ENCODE measurements at regions not wholly inside any gene's neighbourhood (a gene's known extent, or its start where the extent isn't known, plus 50 kb on each side); places are given as distances from the start of the nearest gene placed in this dataset.
"Not testable (repeated sequence)": the region's sequence is repeated elsewhere in the genome, so short reads cannot be mapped to it uniquely, and the experiment has no call there.

DNA sequence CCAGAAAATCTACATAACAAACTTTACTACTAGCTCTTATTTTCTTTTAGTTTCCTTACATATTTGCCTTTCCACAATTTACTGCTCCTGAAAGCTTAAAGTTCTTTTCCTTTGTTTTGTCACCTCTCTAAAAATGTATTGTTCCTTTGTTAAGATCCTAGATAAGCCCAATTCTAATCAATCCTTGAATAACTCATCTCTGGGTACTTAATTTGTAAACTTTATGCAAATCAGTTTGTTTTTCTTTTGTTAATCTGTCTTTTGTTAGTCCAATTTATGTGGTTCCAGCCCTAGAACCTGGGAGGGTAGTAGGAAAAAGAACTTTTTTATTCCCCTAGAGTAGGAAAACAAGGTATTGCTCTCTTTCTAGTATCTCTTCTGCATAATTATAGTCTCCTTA is 444.7 kb downstream of the PCDH10 start:
- no peak for DNase-seq (ENCODE audit: low read depth)

DNA sequence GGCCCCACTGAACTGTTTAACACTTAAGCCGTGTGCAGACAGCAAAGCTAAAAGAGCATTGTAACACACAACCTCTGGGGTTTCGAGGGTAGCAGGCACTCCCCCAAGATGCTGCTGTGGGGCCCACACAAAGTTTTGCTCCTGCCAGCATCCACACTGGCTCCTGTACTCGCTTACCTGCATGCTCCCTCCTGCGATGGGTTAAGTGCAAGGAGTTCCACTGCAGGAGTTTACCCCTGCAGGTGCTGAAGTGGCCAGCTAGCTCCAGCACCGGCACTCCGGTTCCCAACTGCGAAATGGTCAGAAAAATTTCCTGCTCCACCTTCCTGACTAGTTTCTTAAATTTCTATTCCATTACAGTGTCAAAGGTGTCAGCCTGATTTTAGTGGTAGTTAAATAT is 443.5 kb downstream of the PCDH10 start:
- no peak for DNase-seq (ENCODE audit: low read depth)

GRCh38 chr4:133592106-133592505 is 443.0 kb downstream of the PCDH10 start:
- DNase-seq (ENCODE audit: low read depth): no peak

- no peak for DNase-seq (ENCODE audit: low read depth)
These were observed 439.2 kb downstream of the PCDH10 start for GRCh38 chr4:133588306-133588705.

DNA sequence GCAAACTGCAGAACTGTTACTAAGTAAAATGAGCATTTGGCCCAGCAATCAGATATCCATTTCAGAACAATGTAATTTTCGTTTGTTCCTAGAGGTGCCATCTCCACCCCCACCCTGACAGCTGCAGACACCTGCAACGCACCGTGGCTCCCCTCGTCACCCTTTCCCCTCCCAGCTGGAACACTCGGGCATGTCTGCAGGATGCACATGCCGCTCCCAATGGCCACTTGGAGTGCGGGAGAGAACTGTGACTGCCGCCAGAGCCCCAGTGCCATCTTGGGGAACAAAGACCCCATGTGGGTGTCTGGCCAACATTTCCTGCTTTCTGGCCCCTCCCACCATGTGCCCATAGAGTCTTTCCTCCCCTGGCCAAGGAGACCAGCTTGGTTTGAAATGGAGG is 436.2 kb downstream of the PCDH10 start:
- DNase-seq (ENCODE audit: low read depth): no peak

GRCh38 chr4:133584714-133585113 is 435.6 kb downstream of the PCDH10 start:
- DNase-seq (ENCODE audit: low read depth): no peak

DNA sequence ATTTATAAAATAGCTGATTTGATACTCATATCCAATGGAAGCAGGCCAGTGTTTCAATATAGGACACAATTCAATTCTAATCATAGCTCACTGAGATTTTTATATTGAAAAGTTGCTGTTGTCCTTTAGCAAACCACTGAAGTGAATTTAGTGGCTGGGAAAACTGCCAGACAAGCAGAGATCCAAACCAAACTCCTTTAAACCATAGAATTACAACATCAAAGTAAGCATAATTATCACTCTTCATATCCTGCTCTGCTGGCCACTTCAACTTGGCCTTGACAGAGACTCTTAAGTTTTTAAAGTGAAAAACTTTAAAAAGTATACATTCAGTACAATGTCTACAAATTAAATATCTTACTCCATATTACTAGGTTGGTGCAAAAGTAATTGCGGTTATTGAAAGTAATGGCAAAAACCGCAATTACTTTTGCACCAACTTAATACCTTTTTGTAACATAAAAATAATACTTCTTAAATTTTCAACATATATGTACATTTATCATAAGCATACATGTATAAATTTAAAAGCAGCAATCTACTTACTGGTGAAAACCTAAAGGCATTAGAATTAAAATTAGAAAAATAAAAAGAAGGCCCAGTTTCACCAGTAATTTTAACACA is 433.0 kb downstream of the PCDH10 start:
- DNase-seq (ENCODE audit: low read depth): peak; percentile 10

- DNase-seq (ENCODE audit: low read depth): no peak
These were observed 425.2 kb downstream of the PCDH10 start for GRCh38 chr4:133574248-133574647.

- peak; percentile 86 for DNase-seq (ENCODE audit: low read depth)
These were observed 416.3 kb downstream of the PCDH10 start for GRCh38 chr4:133565379-133565778.

DNA sequence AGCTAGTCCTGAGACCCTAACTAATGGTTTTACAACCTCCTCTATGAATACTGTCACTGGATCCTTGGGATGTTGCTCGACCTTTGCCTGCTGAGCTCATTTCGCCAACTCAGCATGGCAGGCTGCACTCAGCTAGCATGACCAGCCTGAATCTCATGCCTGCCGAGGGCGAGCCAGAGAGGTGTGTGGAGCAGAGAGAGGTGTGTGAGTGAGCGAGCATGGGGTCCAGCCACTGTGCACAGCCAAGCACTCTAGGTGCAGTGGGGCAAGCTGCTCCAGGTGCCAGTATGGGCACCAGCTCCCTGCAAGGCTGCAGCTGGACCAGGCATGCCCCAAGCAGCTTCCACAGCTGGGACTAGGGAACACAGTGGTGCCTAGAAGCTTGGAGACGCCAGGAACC is 410.9 kb downstream of the PCDH10 start:
- no peak for DNase-seq (ENCODE audit: low read depth)

DNA sequence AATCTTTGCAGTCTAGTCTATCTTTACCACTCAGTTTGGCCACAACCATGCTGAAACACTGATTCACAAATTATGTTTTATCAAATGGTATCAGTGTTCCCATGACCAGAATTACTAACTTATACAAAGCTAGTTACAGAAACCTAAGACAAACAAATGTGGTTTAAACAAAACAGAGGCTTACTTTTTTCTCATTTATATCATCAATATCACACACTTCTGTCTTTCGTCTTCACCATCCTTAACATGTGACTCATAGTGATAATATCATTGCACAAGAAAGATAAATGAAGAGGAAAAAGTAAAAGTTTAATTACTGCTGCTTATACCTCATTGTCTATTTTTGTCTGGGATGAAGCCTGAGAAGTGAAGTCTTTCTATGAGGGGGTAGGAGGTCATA is 406.6 kb downstream of the PCDH10 start:
- DNase-seq (ENCODE audit: low read depth): no peak

GRCh38 chr4:133550436-133550835 is 401.3 kb downstream of the PCDH10 start:
- DNase-seq (ENCODE audit: low read depth): no peak

GRCh38 chr4:133544097-133544496 is 395.0 kb downstream of the PCDH10 start:
- DNase-seq (ENCODE audit: low read depth): no peak

- no peak for DNase-seq (ENCODE audit: low read depth)
These were observed 388.7 kb downstream of the PCDH10 start for GRCh38 chr4:133537780-133538281.

- DNase-seq (ENCODE audit: low read depth): not testable (repeated sequence)
These were observed 385.1 kb downstream of the PCDH10 start for GRCh38 chr4:133534224-133534623.

GRCh38 chr4:133524369-133524768 is 375.3 kb downstream of the PCDH10 start:
- DNase-seq (ENCODE audit: low read depth): no peak

- DNase-seq (ENCODE audit: low read depth): no peak
These were observed 364.8 kb downstream of the PCDH10 start for GRCh38 chr4:133513901-133514300.

DNA sequence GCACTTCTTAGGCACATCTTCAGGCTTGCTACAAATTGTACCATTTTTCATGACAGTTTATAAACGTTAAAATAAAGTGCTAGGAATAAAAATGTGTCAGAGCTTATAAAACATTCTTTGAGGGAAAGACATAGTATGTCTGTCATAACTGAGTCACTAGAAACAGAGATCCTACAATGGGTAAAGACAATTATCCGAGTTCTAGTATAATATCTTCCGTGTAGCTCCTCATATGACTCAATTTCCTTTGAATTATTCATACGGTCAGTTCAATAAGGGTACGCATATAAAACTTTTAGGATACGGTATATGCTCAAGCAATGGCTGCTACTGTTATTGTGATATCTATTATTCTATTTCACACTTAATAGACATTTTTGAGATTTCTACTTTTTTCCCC is 349.1 kb downstream of the PCDH10 start:
- no peak for DNase-seq (ENCODE audit: low read depth)

DNA sequence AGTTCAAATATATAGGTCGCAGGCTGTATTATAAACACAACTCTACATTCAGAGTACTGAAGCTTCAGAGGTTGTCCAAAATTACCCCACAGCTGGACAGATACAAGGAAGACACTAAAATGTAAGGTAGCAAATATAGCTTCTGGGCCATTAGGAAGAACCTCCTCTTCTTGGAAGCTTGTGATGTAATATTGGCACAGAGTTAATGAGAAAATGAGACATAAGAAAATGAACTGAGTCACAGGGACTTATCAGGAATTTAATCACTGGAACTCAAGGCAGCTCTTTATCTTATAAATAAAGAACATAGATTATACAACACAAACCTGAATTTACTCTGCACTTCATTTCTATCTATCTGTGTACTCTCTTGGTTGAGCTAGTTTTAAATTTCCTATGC is 344.7 kb downstream of the PCDH10 start:
- DNase-seq (ENCODE audit: low read depth): no peak

GRCh38 chr4:133493241-133493640 is 344.1 kb downstream of the PCDH10 start:
- no peak for DNase-seq (ENCODE audit: low read depth)

DNA sequence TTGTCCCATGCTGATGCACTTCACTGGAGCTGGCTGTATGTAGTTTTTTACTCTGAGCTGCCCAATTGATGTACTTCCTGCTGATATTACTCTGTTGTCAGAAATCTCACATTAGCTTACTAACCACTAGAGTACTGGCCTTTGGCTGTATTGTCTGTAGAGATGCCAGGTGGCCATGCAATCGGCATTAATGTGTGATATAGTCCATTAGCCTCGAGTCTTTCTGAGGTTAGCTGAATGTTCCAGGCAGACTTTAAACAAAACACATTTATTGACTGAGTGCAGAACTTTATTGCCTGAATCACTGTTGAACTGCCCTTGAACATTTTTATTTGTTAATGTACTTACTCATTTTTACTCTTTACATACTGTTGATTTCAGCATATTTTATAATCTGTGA is 335.2 kb downstream of the PCDH10 start:
- DNase-seq (ENCODE audit: low read depth): no peak

DNA sequence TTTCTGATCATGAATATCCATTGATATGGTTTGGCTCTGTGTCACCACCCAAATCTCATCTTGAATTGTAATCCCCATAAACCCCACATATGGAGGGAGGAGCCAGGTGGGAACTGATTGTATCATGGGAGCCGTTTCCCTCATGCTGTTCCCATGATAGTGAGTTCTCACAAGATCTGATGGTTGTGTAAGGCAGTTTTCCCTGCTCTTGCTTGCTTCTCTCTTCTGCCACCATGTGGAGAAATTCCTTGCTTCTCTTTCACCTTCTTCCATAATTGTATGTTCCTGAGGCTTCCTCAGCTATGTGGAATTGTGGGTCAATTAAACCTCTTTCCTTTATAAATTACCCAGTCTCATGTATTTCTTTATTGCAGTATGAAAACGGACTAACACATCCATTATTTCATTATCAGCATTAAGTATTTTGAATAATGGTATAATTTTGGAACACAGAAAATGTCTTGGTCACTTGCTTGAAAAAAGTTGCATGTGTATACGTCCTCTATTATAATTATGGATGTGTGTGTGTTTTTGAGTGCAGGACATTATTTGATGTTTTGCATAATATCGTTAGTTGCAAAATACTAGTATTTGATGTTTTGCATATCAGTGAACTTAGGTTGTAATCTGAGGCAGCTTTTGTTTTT is 334.6 kb downstream of the PCDH10 start:
- DNase-seq (ENCODE audit: low read depth): peak; percentile 20

- DNase-seq (ENCODE audit: low read depth): no peak
These were observed 327.0 kb downstream of the PCDH10 start for GRCh38 chr4:133476063-133476462.

- DNase-seq (ENCODE audit: low read depth): no peak
These were observed 325.4 kb downstream of the PCDH10 start for GRCh38 chr4:133474501-133474900.

Measured in GM04504 (cell line).